GM12878 (cell line): ENCODE measurements at regions not wholly inside any gene's neighbourhood (a gene's known extent, or its start where the extent isn't known, plus 50 kb on each side); places are given as distances from the start of the nearest gene placed in this dataset.

Experiments used
- ATAC-seq: fragments of 200-7000 bp; cut with Tn5 transposase; 3 replicates; pipeline ENCODE4 v1.9.1; 2020; ENCODE audit warnings: mild to moderate bottlenecking, moderate library complexity
- BruUV-seq: library from RNA; stranded (reverse); fragments of 400-500 nt; replicated peaks from 2 replicates; lab custom pipeline; 2021; lab: Mats Ljungman, UMichigan
- CTCF ChIA-PET: fragments of 300-600 bp; sonication (Branson Sonifier 250); formaldehyde crosslinking; extraction: SDS; loops from one replicate; lab custom pipeline; 2021; ENCODE audit warnings: inconsistent platforms; lab: Yijun Ruan, JAX
- POLR2A ChIA-PET: fragments of 350-600 bp; formaldehyde crosslinking; extraction: SDS; loops from one replicate; lab custom pipeline; 2021; ENCODE audit warnings: inconsistent platforms; lab: Charles Lee
- RAD21 ChIA-PET: fragments of 300-600 bp; sonication (Branson Sonifier 250); formaldehyde crosslinking; loops from one replicate; lab custom pipeline; 2023; ENCODE audit warnings: antibody characterized with exemption; ENCODE audit not compliant: unreplicated experiment; lab: Charles Lee
- SMC1A ChIA-PET: fragments of 300-600 bp; sonication (Branson Sonifier 250); formaldehyde crosslinking; loops from one replicate; lab custom pipeline; 2023; ENCODE audit not compliant: unreplicated experiment, uncharacterized antibody; lab: Charles Lee
- DNase-seq: peaks from one replicate; pipeline ENCODE4 v3.0.0-alpha.2; 2011; ENCODE audit warnings: low read depth, low spot score
- FAIRE-seq: peaks from 3 replicates; lab custom pipeline; 2011; peaks lifted over from hg19 to GRCh38; lab: Jason Lieb, UNC
- H2AFZ ChIP-seq: 2 replicates; pipeline ENCODE4 v1.6.0; 2011; ENCODE audit warnings: low read depth, low read length, control low read depth; ENCODE audit not compliant: control insufficient read depth
- H3K27ac ChIP-seq: 2 replicates; pipeline ENCODE4 v1.5.1; 2011; ENCODE audit warnings: control low read depth; ENCODE audit not compliant: control insufficient read depth, insufficient read depth
- H3K27me3 ChIP-seq, 2 experiments: replicated peaks in 1 of 2; 2 replicates each; pipeline versions ENCODE4 v1.6.0 to v1.6.1; 2011; ENCODE audit warnings: low read length in 1 of 2; ENCODE audit not compliant: control insufficient read depth in 2 of 2, insufficient read depth in 2 of 2
- H3K36me3 ChIP-seq, 2 experiments: 2 replicates each; pipeline ENCODE4 v1.5.1; 2011; ENCODE audit warnings: low read length in 1 of 2; ENCODE audit not compliant: control insufficient read depth in 2 of 2, insufficient read depth in 2 of 2
- H3K4me1 ChIP-seq: 2 replicates; pipeline ENCODE4 v1.6.1; 2011; ENCODE audit warnings: mild to moderate bottlenecking, low read length, moderate library complexity, mixed read lengths; ENCODE audit not compliant: control insufficient read depth, insufficient read depth
- H3K4me2 ChIP-seq: 2 replicates; pipeline ENCODE4 v1.6.0; 2011; ENCODE audit warnings: control low read depth; ENCODE audit not compliant: control insufficient read depth, insufficient read depth
- H3K4me3 ChIP-seq: fragments of 200-600 bp; sonication (generic); 2 replicates; pipeline ENCODE4 v1.5.1; 2016
- H3K79me2 ChIP-seq: 2 replicates; pipeline ENCODE4 v1.6.0; 2011; ENCODE audit warnings: low read length; ENCODE audit not compliant: control insufficient read depth, insufficient read depth
- H3K9ac ChIP-seq: 2 replicates; pipeline ENCODE4 v1.8.0; 2011; ENCODE audit warnings: low read length, control low read depth, mixed read lengths; ENCODE audit not compliant: control insufficient read depth, insufficient read depth
- H3K9me3 ChIP-seq: replicated peaks from 3 replicates; pipeline ENCODE4 v1.5.1; 2011; ENCODE audit warnings: mild to moderate bottlenecking, low read length; ENCODE audit not compliant: control insufficient read depth, insufficient read depth
- H4K20me1 ChIP-seq: 2 replicates; pipeline ENCODE4 v1.6.0; 2011; ENCODE audit not compliant: control insufficient read depth, insufficient read depth
- BACH1 ChIP-seq: fragments of 450-650 bp; IDR thresholded peaks from 2 replicates; pipeline ENCODE4 v1.6.1; 2017; ENCODE audit warnings: mild to moderate bottlenecking, borderline replicate concordance
- BRCA1 ChIP-seq: IDR thresholded peaks from 2 replicates; pipeline ENCODE4 v1.6.1; 2011; ENCODE audit warnings: low read depth, low read length, improper control_type of control experiment
- CBFB ChIP-seq: IDR thresholded peaks from 2 replicates; pipeline ENCODE4 v1.6.1; 2016; ENCODE audit warnings: antibody characterized with exemption, low read depth
- HDAC2 ChIP-seq: fragments of 200-600 bp; sonication (generic); IDR thresholded peaks from 2 replicates; pipeline ENCODE4 v1.6.1; 2017
- NBN ChIP-seq: fragments of 450-650 bp; IDR thresholded peaks from 2 replicates; pipeline ENCODE4 v1.6.1; 2016
- NFYB ChIP-seq: IDR thresholded peaks from 2 replicates; pipeline ENCODE4 v1.6.1; 2011; ENCODE audit warnings: low read depth, mild to moderate bottlenecking, low read length, improper control_type of control experiment, moderate library complexity; ENCODE audit not compliant: insufficient read depth
- RELB ChIP-seq: fragments of 450-650 bp; IDR thresholded peaks from 2 replicates; pipeline ENCODE4 v1.6.1; 2017; ENCODE audit warnings: low read depth, mild to moderate bottlenecking, moderate library complexity
- STAT3 ChIP-seq: IDR thresholded peaks from 2 replicates; pipeline ENCODE4 v1.6.1; 2011; ENCODE audit warnings: low read depth, low read length, improper control_type of control experiment
- TCF3 ChIP-seq: IDR thresholded peaks from 2 replicates; pipeline ENCODE4 v1.6.1; 2012; ENCODE audit warnings: low read depth, mild to moderate bottlenecking, low read length, borderline replicate concordance; ENCODE audit not compliant: insufficient read depth
- ZNF274 ChIP-seq: IDR thresholded peaks from one replicate; pipeline ENCODE4 v1.8.0; 2011; ENCODE audit not compliant: insufficient read length, insufficient read depth
- ZNF622 ChIP-seq: fragments of 450-650 bp; IDR thresholded peaks from 2 replicates; pipeline ENCODE4 v1.6.1; 2017; ENCODE audit warnings: mild to moderate bottlenecking, inconsistent platforms
- WGBS: methylation state at CpG from one replicate; pipeline ENCODE4 v1.1.6; 2016; ENCODE audit warnings: low lambda C conversion rate; ENCODE audit not compliant: insufficient replicate concordance, insufficient coverage; ENCODE audit errors: missing lambda C conversion rate; 5-methylcytosine and 5-hydroxymethylcytosine counted together
- in situ Hi-C: fragments of 300-500 bp; cut with MboI; formaldehyde crosslinking; loops from 9 replicates; pipeline ENCODE4 v1.14.3; 2018; ENCODE audit warnings: mixed read lengths
- intact Hi-C: fragments of 100-400 bp; cut with micrococcal nuclease; formaldehyde crosslinking; loops from one replicate; pipeline ENCODE4 v1.14.2; 2022; ENCODE audit not compliant: unreplicated experiment
- TF ChIP-seq, protein P1 (sequence below): IDR thresholded peaks from 2 replicates; pipeline ENCODE4 v1.6.1; 2011; ENCODE audit warnings: low read depth, mild to moderate bottlenecking, low read length, moderate library complexity, borderline replicate concordance; ENCODE audit errors: extremely low read depth
- TF ChIP-seq, protein P2 (sequence below): fragments of 450-650 bp; IDR thresholded peaks from 2 replicates; pipeline ENCODE4 v1.6.1; 2017; ENCODE audit warnings: mild to moderate bottlenecking, moderate library complexity

DNA sequence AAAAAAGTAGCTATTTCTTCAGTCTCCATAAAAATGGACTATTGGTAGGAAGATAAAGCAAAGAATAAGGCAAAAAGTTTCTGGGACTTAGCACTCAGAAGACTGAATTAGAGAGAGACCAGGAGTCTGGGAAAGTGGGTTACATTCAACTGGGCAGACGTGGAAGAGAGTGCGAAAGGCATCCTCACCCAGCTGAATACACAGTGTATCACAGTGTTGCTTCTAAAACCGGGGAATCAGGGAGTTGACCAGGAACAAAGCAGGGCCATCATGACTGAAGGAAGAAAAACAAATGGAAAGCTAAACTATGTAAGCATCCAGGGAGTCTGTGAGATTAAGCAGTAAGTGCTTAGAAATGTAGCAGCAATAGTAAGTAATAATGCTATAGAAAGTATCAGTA is 452.9 kb upstream of the MAN1A1 start:
- FAIRE-seq = no peak
- ChIA-PET RAD21 (no interaction called here), SMC1A (no interaction called here), POLR2A (no interaction called here), CTCF (interaction anchor here (0.5 kb wide), 1 partner anchor 178 kb away, joined by 3 read pairs; no protein-coding TSS in a partner anchor)
- Histone ChIP-seq H3K4me2 (no peak overlapping the region), H4K20me1 (no peaks in the 10 kb centered on the region), H3K9ac (no peak overlapping the region), H3K27ac (no peak overlapping the region), H3K4me1 (no peaks in the 10 kb centered on the region), H3K36me3 (no peaks in the 10 kb centered on the region), H3K79me2 (no peaks in the 10 kb centered on the region), H2AFZ (no peak overlapping the region), H3K9me3 (no peaks in the 10 kb centered on the region), H3K4me3 (no peak overlapping the region), H3K27me3 (no peaks in the 10 kb centered on the region)
- no TSS peak for BruUV-seq
- TF ChIP-seq HDAC2 = no peak
- no peak for TF ChIP-seq NFYB
- no peak for TF ChIP-seq BACH1
- TF ChIP-seq ZNF622 = no peak
- WGBS = 45% methylated on average over 3 of the region's 3 CpGs
- intact Hi-C loops (no loop called here), in situ Hi-C loops (no loop called here)
- ATAC-seq = no peak
- no peak for DNase-seq

GRCh38 chr6:119801056-119801455 is 451.5 kb upstream of the MAN1A1 start:
- Histone ChIP-seq H3K27ac (no peak overlapping the region), H3K4me1 (no peaks in the 10 kb centered on the region), H3K9ac (no peak overlapping the region), H3K36me3 (no peaks in the 10 kb centered on the region), H4K20me1 (no peaks in the 10 kb centered on the region), H2AFZ (no peak overlapping the region), H3K79me2 (no peaks in the 10 kb centered on the region), H3K27me3 (no peaks in the 10 kb centered on the region), H3K9me3 (no peaks in the 10 kb centered on the region), H3K4me3 (no peak overlapping the region), H3K4me2 (no peak overlapping the region)
- DNase-seq (no peak), ATAC-seq (no peak), FAIRE-seq (no peak)
- ChIA-PET POLR2A (no interaction called here), RAD21 (interaction anchor here (1.2 kb wide), 1 partner anchor 572 kb away, joined by 3 read pairs; no protein-coding TSS in a partner anchor), CTCF (no interaction called here), SMC1A (interaction anchor here (0.9 kb wide), 1 partner anchor 13 kb away, joined by 3 read pairs; no protein-coding TSS in a partner anchor)
- in situ Hi-C loops (no loop called here), intact Hi-C loops (no loop called here)
- 45% methylated on average over 4 of the region's 4 CpGs for WGBS
- BruUV-seq = no TSS peak
- TF ChIP-seq, protein P1, sequence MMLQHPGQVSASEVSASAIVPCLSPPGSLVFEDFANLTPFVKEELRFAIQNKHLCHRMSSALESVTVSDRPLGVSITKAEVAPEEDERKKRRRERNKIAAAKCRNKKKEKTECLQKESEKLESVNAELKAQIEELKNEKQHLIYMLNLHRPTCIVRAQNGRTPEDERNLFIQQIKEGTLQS = no peak
- TF ChIP-seq RELB (no peak), CBFB (no peak), TCF3 (no peak), NBN (no peak), NFYB (no peak), BRCA1 (no peak), ZNF274 (no peak), STAT3 (no peak)
- TF ChIP-seq, protein P2, sequence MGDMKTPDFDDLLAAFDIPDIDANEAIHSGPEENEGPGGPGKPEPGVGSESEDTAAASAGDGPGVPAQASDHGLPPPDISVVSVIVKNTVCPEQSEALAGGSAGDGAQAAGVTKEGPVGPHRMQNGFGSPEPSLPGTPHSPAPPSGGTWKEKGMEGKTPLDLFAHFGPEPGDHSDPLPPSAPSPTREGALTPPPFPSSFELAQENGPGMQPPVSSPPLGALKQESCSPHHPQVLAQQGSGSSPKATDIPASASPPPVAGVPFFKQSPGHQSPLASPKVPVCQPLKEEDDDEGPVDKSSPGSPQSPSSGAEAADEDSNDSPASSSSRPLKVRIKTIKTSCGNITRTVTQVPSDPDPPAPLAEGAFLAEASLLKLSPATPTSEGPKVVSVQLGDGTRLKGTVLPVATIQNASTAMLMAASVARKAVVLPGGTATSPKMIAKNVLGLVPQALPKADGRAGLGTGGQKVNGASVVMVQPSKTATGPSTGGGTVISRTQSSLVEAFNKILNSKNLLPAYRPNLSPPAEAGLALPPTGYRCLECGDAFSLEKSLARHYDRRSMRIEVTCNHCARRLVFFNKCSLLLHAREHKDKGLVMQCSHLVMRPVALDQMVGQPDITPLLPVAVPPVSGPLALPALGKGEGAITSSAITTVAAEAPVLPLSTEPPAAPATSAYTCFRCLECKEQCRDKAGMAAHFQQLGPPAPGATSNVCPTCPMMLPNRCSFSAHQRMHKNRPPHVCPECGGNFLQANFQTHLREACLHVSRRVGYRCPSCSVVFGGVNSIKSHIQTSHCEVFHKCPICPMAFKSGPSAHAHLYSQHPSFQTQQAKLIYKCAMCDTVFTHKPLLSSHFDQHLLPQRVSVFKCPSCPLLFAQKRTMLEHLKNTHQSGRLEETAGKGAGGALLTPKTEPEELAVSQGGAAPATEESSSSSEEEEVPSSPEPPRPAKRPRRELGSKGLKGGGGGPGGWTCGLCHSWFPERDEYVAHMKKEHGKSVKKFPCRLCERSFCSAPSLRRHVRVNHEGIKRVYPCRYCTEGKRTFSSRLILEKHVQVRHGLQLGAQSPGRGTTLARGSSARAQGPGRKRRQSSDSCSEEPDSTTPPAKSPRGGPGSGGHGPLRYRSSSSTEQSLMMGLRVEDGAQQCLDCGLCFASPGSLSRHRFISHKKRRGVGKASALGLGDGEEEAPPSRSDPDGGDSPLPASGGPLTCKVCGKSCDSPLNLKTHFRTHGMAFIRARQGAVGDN = no peak
